SK-N-DZ (cell line): ENCODE measurements at regions not wholly inside any gene's neighbourhood (a gene's known extent, or its start where the extent isn't known, plus 50 kb on each side); places are given as distances from the start of the nearest gene placed in this dataset.
"Not testable (repeated sequence)": the region's sequence is repeated elsewhere in the genome, so short reads cannot be mapped to it uniquely, and the experiment has no call there.

Experiments used
- DNase-seq: peaks from one replicate; pipeline ENCODE4 v3.0.0-alpha.2; 2015; ENCODE audit warnings: low spot score

DNA sequence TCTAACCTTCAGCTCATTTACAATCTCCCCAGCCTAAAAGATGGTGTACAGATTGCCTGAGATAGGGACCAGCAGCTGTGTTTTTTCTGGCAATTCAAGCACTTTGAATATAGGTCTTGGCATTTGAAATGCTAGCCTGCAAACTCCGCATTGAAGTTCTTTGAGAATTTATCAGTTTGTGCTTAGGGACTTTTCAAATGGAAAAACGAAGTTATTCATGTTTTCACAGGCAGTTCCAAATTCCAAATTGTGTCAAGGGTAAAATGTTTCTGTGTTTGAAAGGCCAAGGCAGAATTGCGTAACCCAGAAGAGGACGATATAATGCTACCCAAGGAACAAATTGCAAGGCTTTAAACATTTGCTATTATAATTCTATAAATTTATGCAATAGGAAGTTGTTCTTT, 168.9 kb upstream of the RASSF8 start:
- DNase-seq: no peak

DNA sequence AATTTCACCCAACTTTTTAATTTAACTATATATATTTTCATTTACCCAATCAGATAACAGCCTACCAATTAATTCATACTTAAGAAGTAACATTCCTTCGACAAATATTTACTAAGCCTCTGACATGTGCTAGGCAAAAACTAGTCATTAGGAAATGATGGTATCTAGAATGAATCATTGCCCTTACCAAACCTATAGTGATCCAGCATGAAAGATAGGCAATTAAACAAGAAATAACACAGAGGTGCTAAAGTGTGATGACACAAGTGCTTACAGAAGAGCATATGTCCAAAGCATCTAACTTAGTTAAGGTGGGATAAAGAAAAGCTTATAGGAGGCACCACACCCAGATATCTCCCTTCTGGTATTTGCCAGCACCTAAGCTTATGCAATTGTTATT, 166.5 kb upstream of the RASSF8 start:
- no peak for DNase-seq

DNA sequence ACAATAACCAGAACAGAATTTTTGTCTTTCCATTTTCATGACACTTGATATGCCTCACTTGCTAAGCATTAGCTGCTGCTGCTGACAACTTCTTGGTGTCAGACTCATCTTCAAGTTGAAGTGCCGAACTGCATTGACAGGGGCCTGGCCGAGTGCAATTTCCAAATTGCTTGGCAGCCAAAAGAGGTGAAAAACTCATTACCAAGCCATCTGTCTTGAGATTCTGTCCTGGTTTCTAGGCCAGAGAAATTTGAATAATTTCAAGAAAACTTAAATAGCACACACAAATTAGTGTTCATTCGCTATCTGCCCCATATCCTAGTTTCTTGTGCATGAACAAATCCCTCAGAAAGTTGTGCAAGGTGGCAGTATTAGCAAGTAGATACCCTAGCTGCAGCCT, 165.3 kb upstream of the RASSF8 start:
- DNase-seq: no peak

DNA sequence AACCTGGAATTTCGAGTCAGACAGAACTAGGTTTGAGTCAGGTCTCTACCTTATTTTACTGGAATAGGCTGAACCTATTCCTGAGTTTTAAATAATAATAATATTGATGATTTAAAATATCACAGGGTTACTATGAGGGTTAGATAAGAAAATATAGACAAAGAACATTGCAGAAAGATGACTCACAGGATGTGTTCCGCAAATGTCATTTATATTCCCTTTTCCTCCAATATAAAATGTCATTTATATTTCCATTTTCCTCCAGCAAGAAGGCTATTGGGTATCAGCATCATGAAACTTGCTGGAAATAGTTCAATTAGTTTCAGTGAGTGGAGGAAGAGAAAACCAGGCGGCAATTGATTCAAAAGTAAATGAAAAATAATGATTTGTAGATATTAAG, 163.9 kb upstream of the RASSF8 start:
- no peak for DNase-seq

DNA sequence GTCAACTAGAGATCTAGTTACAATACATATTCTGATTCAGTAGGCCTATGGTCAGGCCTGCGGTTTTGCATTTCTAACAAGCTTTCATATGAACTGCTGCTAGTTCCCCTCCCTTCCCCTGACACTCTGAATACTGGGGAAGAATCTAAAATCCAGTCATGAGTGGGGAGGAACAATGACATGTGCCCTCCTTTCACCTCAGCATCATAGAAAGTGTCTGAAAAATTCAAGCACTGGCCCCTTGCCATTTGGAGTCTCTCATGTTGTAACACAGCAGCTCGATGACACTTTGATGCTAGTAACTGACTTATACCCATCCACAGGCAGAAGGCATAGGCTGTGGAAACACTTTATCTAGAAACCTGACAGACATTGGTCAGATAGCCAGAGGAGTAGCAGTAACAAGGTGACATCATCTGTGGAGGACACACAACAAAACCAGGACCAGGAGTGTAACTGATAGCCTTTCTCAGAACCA, 161.9 kb upstream of the RASSF8 start:
- DNase-seq: no peak

DNA sequence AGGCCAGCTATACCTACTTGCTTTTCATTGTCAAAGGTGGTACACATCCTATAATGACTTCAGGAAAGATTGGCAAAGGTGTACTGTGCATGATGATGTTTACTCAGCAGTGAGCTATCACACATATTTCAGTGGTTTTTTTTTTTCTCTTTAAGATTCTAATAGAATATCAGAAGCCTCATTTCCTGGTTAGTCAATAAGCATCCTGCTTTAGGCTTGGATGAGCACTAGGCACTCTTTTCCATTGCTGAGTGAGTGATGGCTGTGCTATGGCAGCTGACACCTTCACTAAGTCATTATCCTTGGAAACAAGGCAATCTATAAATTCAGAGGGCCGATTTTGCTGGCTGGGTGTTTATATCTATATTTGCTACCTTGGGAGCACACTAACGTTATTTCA, 161.1 kb upstream of the RASSF8 start:
- no peak for DNase-seq

DNA sequence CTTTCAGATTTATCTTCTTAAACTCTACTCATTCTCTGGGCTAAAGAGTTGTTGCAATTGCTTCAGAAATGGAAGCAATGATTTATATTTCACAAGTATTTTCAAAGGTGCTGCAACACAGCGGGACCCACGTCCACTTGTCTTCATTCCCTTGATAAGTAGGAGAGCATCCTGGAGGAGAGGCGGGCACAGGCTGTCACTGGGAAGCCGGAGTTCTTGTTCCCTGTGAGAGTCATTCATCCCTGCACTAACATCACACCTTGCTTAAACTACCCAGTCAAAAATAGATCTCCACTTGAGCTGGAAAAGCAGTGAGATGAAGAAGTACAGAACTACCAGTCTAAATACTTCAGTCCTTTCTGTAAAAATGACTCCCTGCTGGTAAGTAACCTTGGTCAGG, 160.5 kb upstream of the RASSF8 start:
- DNase-seq: no peak

DNA sequence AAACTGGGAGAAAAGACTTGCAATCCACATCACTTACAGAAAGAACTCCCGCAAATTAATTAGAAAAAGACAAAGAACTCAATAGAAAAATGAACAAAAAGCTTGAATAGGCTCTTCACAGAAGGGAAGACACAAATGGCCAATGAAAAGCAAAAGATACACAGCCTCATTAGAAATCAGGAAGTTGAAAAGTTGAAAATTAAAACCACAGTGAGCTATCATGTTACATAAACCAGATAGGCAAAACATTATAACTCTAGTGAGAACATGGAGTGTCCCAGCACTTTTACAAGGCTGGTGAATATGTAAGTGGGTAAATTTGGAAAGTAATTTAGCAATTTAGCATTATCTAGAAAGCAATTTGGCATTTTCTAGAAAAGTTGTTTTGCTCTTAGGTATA, 158.4 kb upstream of the RASSF8 start:
- DNase-seq: no peak

DNA sequence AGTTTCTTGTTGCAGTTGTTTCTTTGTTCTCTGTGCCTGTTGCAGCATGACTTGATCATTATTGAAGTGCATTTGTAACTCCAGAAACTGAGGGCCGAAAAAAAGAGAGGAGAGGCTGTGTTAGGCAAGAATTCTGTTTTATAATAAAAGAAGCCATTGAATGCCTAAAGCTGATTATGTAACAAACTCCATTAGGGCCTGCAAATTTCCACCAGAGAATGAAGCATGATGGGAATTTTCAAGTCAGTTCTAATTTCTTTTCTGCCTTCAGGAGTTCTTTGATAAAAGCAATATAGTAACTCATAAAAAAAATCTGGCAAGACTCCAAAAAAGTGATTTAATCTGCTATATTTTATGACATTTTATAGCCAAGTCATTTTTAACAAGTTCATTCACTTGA, 156.7 kb upstream of the RASSF8 start:
- no peak for DNase-seq

DNA sequence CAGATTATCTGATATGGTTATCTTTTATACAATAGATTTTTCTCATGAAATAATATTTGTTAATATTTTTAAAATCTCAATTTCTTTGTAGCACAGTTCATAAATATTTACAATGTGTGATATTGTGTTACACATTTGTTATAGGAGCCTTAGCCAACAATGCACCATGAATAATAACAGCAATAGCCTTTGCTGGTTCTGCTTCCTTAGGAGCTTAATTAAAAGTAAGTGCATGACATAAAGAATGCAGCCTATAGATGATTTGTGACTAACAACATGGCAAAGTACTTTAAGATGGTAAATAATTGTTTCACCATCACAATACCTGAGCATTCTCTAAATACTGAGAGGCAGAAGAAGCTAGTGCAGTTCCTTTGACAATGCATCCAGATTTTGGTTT, 156.3 kb upstream of the RASSF8 start:
- DNase-seq: no peak

DNA sequence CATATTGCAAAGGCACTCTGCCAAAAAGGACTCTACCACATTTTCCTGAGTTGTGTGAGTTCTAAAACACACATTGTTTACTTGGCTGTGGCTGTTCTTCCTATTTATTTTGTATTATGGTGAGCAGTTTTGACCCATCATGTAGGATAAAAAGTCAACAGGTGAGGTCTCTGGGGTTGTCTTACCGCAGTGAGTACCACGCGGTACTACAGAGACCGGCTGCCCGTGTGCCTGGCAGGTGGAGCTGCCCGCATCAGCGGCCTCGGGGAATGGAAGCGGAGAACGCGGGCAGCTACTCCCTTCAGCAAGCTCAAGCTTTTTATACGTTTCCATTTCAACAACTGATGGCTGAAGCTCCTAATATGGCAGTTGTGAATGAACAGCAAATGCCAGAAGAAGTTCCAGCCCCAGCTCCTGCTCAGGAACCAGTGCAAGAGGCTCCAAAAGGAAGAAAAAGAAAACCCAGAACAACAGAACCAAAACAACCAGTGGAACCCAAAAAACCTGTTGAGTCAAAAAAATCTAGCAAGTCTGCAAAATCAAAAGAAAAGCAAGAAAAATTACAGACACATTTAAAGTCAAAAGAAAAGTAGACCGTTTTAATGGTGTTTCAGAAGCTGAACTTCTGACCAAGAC, 155.3 kb upstream of the RASSF8 start:
- not testable (repeated sequence) for DNase-seq

DNA sequence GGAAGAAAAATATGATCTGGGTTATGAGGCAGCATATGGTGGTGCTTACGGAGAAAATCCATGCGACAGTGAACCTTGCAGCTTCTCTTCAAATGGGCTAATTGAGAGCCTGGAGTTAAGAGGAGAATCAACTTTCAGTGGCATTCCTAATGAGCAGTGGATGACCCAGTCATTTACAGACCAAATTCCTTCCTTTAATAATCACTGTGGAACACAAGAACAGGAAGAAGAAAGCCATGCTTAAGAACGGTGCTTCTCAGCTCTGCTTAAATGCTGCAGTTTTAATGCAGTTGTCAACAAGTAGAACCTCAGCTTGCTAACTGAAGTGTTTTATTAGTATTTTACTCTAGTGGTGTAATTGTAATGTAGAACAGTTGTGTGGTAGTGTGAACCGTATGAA, 154.2 kb upstream of the RASSF8 start:
- not testable (repeated sequence) for DNase-seq

DNA sequence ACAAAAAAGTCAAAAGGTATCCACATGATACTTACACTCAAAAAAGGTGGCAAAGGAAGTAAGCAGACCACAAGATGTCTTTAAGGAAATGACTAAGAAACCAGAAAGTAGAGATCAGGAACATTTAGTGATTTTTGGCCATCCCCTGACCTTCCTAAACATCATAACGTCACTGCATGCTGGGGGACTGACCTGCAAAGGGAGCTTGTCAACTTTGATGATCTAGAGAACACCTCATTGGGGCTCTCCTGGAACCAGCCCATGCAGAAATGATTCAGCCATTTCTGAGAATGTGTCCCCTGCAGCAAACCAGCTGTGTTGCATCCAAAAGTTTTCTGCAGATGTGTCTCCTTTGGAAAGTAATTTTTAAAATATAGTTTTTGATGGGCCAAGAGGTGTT, 152.2 kb upstream of the RASSF8 start:
- no peak for DNase-seq

DNA sequence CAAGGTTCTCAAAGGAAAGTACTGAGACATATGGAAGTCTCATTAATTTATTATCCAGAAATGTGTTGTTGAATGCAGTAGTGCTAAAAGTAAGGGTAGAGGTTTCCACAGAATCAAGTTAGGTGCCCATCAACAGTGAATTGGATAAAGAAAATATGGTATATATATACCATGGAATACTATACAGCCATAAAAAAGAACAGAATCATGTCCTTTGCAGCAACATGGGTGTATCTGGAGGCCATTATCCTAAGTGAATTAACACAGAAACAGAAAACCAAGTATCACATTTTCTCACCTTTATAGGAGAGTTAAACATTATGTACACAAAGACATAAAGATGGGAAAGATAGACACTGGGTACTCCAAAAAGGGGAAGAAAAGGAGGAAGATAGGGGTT, 149.9 kb upstream of the RASSF8 start:
- DNase-seq: no peak

DNA sequence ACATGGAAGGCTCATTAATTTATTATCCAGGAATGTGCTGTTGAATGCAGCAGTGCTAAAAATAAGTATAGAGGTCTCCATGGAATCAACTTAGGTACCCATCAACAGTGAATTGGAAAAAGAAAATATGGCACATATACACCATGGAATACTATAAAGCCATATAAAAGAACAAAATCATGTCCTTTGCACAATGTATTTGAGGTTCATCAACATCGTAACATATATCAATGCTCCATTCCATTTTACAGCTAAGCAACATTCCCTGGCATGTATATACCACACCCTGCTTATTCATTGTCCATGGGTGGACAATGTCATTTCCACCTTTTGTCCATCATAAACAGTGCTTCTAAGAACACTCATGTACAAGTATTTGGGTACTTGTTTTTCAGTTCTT, 147.8 kb upstream of the RASSF8 start:
- DNase-seq: no peak

DNA sequence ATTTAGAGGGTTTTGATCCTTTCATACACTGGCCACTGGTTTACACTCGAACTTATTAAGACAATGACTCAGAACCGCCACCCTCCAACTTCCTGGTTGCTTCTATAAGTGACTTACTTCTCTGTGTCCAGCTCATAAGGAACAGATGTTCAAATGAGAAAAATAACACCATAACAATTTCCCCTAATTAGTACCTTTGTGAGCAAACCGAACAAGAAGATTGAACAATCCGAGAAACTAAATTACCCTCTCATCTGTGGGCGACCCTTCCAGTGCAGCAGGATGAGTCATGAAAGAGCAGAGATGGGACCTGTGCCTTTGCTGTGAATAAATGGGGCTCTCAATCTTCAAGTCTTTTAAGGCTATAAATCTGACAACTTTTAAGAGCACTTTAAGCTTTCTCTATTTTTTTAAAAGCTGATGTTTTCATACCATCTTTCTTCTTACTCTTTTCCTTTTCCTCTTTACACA, 146.8 kb upstream of the RASSF8 start:
- DNase-seq: no peak

DNA sequence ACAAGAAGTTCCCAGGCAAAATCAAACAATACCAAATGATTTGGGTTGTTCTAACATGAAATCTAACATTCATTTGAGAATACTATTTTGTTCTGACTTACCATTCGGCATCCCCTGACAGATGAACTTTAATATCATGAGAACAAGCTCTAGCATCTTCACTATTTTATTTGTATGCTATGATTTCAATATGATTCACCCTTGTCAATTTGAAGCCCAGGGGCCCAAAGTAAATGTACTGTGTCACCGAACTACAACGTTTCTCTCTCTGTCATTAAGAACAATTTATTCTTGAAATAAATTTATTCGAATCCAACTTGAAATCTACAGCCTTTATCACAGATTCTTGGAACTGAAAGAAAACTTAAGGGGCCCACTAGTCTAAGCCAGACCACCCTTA, 146.2 kb upstream of the RASSF8 start:
- no peak for DNase-seq

DNA sequence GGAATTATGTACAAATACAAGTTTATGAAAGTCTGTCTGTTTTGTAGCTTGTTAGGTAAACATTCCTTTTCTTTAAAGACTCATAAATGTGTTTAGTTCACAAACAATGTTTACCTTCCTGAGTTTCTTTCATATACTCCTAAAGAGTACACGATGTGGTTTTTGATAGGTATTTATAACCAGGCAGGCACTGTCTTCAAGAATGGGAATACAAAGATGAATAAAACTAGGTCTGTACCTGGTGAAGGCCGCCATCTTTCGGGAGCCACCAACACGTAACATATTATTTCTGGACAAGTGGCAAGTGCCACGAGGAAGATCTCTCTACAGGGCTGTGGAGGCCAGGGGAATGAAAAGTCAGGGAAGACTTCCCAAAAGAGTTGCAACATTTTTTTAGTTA, 144.6 kb upstream of the RASSF8 start:
- DNase-seq: no peak

DNA sequence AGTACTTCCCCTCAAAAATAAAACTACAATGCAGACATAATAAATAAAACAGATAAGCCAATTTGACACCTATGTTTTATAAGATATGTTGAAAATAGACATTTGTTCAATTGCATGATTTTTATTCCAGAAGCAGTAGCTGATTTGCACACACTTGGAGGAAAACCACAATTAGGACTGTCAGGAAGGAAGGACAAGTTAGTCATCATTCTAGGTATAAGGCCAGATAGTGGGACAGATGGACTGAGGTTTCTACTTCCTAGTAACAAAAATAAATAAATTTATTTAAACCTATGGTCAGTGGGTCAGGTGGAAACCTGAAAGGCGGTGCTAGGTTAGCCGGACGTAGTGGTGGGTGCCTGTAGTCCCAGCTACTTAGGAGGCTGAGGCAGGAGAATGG, 141.8 kb upstream of the RASSF8 start:
- DNase-seq: no peak

DNA sequence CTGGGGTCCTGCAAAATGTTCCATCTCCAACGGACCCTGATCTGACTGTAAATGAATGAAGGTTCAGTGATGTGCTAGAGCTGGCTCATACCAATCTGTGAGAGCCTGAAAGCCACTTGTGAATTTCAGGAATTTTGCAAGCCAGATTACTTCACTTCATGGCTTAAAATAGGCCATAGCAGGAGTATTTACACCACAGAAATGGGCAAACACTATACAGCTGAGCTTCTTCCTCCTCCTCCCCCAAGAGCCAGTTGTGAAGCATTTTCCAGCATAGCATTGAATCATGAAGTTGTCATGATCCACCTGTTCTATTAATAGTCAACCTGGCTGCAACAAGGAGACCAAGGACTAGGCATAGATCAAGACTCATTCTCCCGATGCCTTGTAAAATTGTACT, 141.3 kb upstream of the RASSF8 start:
- DNase-seq: no peak

DNA sequence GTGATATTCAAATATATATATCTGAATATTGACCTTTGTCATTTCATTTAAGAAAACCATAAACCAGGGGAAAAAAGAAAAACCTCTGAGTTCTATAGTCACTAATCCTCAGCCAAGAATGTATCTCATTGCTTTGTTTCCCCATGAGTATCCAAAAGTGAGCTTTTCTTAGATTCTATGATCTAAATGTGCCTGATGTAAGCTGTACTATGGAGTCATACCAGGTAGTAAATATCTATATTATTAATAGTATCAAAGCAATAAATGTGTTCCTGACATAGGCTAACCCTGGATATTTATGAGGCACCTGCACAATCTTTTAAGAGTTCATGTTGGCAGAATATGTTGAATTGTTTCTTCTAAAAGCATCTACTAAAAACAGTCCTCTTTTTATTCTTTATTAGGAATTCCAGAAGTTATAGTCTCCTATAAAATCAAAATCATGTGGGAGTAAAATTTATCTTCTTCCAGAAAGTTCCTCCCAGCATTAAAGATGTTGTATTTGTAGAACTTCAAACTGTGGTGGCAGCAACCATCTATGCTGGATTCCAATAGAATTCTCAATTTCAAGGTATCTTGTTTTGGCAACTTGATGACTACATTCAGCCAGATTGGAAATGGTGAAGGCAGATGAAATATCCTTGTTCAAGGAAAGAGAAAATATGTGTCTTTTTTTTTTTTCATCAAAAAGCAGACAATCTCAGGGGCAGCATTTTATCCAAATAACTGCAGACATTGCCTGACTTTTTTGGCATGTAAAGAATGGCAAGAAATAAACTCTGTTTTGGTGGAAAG, 139.7 kb upstream of the RASSF8 start:
- DNase-seq: no peak

DNA sequence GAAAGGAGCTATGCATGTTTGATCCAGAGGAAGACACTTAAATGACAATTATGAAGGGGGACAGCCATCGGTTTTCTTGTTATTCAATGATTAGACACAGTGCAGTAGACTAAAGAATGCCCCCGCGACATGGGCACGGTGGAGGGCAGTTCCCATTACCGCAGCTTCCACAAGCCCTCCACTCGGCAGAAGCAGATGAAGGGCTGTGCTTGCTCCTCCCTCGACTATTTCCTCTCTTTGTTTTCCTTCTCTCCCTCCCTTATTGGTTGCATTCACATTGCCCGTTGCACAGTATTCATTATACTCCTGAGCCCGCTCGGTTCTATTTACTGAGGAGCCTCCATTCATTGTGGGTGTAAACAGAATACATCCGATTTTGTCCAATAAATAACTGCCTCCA, 138.8 kb upstream of the RASSF8 start:
- no peak for DNase-seq

DNA sequence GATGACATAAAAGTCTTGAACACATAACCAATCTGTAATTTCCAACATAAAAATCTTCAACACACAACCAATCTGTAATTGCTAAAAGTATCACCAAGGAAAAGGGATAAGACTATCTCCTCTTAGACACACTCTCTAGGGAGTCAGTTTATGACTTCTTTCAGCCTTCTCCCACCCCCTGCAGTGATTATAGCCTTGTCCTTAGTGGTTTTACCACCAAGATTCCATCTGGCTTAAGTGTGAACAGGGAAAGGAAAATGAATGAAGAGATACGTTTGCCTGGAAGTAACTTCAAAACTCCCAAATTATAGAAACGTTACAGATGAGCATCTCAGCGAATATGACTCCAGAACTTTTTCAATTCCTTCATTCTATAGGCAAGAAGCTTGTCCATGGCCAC, 136.2 kb upstream of the RASSF8 start:
- DNase-seq: no peak
